Stimulated activated CD8-positive, alpha-beta memory T cell treated with anti-CD3 and anti-CD28 coated beads, Interleukin-4, amount 100 ng/mL, for 48 hours (primary cell): ENCODE measurements at regions not wholly inside any gene's neighbourhood (a gene's known extent, or its start where the extent isn't known, plus 50 kb on each side); places are given as distances from the start of the nearest gene placed in this dataset.
"Not testable (repeated sequence)": the region's sequence is repeated elsewhere in the genome, so short reads cannot be mapped to it uniquely, and the experiment has no call there.

Experiments
- DNase-seq: peaks from one replicate; pipeline ENCODE4 v3.0.0-alpha.2; 2020

DNA sequence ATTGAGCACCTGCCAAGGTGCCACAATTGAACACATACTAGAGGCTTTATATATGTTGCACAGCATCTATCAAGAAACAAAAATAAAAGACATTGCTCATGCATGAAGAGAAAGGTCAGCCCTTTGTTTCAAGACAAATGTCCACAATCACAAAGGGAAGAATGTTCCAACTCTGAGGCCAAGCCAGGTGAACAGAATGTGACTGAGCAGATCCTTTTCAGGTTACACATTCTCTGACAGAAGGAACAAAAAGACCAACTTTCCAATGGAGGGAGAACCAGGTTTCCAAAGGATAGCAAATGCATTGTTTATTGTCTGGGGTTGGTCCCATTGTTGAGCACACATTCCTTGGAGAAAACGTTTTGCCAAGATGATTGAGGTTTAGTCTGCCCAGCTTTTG is 50.2 kb upstream of the FAM174B start:
- DNase-seq: no peak

DNA sequence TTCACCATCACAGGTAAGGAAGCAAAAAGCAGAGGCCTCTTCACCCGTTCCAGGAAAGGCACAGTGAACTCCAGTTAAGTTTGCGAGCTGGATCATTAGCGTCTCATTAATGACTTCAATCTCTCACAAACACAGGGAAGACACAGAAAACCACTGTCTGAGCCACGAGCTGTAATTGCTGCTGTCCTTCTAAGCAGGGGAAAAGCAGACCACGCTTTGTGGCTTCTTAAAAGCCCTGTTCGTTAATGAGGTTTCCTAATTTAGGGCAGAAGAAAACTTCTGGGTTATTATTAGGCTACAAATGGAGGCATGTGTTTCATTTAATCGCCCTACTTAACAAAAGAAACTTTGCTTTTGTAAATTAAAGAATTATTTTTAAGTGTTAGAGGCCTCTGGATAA is 50.6 kb upstream of the FAM174B start:
- no peak for DNase-seq

GRCh38 chr15:92707880-92708551 is 52.4 kb upstream of the FAM174B start:
- no peak for DNase-seq

- no peak for DNase-seq
These were observed 53.1 kb upstream of the FAM174B start for GRCh38 chr15:92708635-92709034.

DNA sequence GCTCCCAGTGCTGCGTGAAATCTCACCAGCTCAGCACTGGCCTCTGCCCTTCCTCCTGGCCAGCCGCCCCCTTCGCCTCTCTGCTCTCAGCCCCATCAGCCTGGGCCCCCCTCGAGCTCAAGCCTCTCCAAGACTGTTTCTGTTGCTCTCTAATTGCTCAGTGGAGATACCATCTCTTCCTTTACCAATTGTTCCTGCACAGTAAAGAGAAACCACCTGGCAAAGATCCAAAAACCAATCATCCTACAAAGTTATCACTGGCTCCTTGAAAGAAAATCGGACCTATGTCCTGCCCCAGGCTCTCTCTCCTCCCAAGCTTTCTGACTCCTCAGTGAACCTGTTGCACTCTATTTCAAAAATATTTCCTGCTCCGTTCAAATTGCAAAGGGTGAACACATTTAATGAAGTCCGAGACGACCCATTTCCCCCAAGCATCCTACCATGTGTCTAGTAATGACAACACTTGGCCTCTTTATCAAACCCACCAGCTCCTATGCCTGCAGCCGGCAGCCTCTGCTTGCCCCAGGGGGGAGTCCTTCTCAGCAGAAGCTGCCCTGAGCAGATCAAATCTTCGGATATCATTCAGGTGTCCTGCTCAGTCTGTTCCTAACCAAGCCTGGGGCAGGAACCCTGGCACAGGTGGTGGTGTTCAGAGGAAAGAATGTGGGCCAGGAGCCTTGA is 53.7 kb upstream of the FAM174B start:
- DNase-seq: no peak

DNA sequence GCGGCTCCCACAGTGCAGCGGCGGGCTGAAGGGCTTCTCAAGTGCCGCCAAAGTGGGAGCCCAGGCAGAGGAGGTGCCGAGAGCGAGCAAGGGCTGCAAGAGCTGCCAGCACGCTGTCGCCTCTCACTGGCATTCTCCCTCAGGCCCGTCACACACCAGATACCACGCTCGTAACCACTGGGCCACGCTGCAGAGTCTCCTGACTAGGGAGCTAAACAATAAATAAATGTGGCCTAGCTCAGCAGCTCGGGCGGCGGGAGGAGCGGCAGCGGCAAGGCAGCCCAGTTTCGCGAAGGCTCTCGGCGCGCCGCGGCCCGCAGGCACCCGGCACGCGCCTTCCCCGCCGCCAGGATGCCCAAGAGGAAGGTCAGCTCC is 55.9 kb upstream of the FAM174B start:
- DNase-seq: no peak

DNA sequence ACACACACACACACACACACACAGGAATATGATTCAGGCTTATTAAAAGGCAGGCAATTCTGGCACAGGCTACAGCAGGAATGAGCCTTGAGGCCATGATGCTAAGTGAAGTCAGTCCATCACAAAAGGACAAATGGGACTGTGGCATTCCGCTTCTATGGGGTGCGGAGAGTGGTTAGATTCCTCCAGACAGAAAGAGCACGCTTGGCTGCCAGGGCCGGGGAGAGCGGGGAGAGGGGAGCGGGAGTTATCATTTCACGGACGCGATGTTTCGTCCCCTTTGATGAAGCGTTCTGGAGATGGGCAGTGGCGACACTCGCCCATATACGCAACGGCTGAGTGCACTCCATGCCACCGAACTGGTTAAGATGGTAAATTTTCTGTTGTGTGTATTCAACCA is 58.5 kb upstream of the FAM174B start:
- no peak for DNase-seq

DNA sequence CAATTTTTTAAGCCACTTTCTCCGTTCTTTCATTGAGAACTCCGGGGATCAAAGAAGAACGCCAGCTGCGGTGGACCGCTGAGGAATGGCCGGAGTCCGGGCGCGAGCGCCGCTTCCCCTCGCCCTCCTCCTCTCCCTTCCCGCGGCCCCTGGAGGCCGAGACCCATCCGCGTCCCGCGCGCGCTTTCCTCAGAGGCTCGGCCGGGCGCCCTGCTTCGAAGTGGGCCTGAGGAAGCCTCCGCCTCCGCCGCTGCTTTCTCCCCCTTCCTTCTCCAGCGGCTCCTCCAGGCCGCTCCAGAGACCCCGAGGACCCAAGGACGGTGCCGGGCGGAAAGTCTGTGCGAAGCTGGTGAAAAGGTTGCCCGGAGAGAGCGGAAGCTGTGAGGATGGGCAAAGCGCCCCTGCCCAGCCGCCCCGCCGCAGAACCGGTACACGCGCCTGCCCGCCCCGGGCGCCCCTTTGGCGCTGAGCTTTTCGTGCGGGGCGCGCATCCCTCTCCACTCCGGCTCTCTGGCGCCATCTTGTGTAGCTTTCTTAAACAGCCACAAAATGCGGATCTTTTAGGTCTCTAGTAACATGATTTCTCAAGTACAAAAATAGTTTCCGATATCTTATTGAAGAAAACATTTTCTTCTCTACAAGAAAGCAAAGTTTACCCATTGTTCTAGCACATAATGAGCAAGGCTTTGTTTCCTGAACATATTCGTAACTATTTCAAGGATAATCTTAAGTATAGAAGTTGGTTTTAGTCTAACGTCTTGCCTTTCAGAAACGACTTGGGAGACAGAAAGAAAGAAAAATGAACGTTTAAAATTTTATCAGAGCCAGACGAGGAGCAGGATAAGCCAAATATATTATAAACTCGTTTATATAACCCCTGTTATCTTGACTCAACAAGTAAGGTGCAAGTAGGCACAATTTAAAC is 59.2 kb upstream of the FAM174B start:
- peak; percentile 89 for DNase-seq

DNA sequence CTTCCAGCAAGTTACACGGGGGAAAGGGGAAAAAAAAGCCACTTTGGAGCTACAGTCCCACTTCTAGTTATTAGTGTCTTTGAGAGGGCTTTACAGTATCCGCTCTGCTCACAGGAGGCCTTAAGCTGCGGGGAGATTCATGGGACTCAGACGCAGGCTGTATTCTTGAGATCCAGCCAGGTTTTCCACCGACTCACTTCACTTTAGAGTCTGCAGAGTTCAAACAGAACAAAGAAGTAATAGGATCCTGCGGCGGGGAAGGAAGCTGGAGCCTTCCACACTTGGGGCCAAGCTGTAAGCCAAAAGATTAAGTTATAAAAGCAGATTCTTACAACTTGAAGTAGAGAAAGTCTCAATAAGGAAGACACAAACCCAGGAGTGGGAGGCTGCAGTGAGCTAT is 60.2 kb upstream of the FAM174B start:
- no peak for DNase-seq

- DNase-seq: no peak
These were observed 63.4 kb upstream of the FAM174B start for GRCh38 chr15:92719021-92719420.

- DNase-seq: no peak
These were observed 68.6 kb upstream of the FAM174B start for GRCh38 chr15:92724144-92724543.

DNA sequence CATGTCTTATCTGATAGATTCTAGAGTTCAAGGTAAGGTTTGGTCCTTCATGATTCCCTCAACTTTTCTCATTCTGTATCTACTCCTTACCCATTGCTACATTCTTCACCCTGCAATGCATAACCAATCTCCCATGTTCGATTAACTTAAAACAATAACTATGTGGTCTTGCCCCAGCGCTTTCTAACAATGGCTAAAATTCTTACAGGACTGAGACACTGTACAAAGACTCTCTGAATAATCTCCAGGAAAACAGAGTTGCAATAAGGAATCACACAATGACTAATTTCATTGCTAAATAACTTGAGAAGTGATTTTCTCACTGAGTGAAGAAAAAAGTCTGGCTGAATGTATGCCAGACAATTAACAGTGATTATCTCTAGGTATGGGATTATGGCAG is 69.6 kb upstream of the FAM174B start:
- DNase-seq: no peak

DNA sequence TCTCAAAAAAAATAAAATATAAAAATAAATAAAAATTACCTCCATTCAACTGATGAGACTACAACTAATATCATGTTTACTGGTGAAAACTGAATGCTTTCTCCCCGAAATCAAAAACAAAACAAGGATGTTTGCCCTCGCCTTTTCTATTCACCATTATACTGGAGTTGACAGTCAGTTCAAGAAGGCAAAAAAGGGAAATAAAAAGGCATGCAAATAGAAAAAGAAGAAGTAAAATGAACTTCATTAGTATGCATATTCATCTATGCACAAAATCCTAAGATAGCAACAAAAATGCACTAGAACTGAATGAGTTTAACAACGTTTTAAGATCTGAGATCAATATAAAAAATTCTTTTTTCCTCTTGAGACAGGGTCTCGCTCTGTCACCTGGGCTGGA is 72.7 kb upstream of the FAM174B start:
- no peak for DNase-seq

DNA sequence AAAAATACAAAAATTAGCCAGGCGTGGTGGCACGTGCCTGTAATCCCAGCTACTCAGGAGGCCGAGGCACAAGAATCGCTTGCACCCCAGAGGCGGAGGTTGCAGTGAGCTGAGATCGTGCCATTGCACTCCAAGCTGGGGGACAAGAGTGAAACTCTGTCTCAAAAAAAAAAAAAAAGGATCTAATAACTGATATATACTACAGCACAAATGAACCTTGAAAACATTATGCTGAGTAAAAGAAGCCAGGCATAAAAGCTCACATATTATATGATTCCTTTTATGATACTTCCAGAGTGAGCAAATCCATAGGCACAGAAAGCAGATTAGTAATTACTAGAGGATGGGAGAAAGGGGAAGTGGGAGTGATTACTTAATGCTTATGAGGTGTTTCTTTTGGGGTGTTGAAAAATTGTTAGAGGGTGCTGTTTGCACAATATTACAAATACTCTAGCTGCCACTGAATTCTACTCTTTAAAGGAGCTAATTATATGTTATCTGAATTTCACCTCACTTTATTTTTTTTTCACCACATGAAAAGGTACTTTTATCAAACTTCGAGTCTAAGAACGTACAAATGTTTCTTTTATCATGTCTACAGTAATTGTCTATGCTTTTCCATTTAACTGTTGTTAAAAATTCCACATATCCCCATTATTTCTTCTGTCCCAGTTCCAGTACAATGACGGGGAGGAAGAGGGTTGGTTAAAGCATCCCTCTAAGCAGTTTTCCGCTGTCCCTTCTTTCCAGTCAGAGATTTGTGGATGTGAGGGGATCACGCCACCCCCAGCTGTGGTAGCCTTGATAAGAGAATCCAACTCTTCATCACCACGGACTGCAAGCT is 77.7 kb upstream of the FAM174B start:
- DNase-seq: no peak

DNA sequence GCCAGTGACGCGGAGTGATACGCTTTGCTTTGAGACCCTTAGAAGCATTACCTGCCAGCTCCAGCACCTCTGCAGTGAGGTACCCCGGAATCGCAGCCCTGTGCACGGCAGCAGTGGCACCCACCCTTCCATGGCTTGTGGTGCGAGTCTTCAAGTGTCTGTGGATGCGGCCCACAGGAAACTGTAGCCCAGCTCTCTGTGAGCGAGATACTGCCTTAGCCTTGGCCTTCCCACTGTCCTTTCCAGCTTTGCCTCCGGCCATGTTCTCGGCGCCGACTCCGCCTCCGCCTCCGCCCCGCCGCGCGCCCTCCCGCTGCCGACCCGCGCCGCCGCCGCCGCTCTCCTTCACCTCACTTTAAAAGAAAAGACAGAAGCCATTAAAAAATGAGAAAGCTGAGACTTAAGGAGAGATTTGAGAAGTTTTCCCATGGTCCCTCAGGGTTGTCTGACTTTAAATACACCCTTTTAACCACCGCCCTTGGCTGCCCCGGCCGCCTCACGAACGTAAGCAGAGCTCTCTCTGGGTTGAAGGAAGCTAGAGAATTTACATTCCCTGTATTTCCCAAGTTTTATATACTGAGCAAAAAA is 78.5 kb upstream of the FAM174B start:
- peak; percentile 39 for DNase-seq

- DNase-seq: not testable (repeated sequence)
These were observed 83.7 kb upstream of the FAM174B start for GRCh38 chr15:92739246-92739645.

DNA sequence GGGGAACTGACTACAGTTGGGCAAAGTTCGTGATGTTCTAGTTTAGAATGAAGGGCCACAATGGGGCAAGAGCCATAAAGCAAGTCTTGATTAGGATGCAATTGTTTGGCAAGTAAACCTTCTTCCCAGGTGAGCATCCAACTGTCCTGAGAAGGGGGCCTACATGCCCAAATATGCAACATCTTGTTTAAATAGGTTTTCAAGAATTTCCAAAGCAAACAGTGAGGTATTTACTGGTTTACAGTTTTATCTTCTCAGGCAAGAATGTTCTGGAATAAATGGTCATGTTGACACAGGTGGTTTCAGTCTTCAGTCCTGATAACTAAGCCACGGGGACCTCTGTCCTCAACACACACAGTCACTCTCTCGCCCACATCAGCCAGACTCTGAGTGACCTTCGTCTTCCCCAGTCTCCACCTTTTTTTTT is 90.3 kb upstream of the FAM174B start:
- DNase-seq: no peak

DNA sequence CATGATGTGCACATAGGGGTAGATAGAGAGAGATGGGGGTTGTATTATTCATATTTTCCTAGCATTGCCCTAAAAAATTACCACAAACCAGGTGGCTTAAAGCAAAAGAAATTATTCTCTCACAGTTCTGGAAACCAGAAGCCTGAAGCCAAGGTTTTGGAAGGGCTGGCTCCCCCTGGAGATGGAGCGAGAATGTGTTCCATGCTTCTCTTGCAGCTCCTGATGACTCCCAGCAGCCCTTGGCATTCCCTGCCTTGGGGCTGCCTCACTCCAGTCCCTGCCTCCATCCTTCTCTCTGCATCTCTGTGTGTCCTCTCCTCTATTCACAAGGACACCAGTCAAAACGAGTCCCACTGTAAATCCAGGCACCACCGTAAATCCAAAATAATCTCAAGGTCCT is 91.5 kb upstream of the FAM174B start:
- no peak for DNase-seq

GRCh38 chr15:92749216-92749615 is 93.6 kb upstream of the FAM174B start:
- no peak for DNase-seq

GRCh38 chr15:92749946-92750345 is 94.4 kb upstream of the FAM174B start:
- no peak for DNase-seq

DNA sequence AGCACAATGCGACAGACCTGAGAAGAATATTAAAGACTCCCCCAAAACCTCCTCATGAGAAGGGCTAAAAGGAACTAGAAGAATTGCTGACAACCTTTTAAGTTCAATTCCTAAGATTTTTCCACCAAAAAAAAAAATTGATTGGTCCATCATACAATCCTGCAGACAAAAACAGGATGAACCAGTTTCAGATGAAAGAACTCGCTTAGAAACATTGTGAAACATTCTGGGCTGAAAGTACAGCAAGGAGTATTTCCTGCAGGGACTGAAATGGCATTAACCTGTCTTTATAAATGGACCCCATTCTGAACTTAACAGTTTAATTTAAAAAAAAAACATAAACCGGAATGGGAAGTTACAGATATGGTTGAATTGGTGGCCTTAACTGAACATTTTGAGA is 96.0 kb upstream of the FAM174B start:
- DNase-seq: no peak

DNA sequence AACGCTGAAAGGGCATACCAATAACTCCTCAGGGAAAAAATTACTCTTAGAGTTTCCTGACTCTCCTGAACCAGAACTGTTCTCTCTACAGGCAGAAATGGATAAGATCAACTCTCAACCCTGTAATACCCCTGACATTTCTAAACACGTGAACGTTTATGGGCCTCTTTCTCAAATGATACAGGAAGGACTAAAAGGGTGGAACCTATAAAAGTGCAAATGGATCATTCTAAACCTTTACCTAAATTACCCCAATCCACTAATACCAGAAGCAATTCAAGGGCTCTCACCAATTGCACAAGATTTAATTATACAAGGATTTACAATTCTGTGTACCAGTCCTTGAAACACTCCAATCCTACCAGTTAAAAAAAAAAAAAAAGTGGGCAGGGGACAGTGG is 98.0 kb upstream of the FAM174B start:
- DNase-seq: no peak

DNA sequence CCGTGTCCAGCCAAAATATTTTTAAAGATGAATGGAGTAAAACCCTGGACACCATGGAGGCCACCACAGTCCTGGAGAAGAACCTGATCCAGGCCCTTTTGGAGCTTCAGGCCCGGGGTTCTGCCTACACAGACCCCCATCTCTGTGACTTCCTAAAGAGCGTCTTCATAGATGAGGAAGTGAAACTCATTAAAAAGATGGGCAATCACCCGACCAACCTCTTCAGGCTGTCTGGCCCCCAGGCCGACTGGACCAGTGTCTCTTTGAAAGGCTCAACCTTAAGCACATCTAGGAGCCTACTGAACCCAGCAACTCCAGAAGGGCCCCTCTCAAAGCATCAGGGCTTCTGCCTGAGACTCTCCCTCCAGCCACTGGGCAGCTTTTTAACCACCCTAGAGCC is 107.9 kb upstream of the FAM174B start:
- no peak for DNase-seq
